ENCODE measurements at regions not wholly inside any gene's neighbourhood (a gene's known extent, or its start where the extent isn't known, plus 50 kb on each side); places are given as distances from the start of the nearest gene placed in this dataset.
"Not testable (repeated sequence)": the region's sequence is repeated elsewhere in the genome, so short reads cannot be mapped to it uniquely, and the experiment has no call there.

DNA sequence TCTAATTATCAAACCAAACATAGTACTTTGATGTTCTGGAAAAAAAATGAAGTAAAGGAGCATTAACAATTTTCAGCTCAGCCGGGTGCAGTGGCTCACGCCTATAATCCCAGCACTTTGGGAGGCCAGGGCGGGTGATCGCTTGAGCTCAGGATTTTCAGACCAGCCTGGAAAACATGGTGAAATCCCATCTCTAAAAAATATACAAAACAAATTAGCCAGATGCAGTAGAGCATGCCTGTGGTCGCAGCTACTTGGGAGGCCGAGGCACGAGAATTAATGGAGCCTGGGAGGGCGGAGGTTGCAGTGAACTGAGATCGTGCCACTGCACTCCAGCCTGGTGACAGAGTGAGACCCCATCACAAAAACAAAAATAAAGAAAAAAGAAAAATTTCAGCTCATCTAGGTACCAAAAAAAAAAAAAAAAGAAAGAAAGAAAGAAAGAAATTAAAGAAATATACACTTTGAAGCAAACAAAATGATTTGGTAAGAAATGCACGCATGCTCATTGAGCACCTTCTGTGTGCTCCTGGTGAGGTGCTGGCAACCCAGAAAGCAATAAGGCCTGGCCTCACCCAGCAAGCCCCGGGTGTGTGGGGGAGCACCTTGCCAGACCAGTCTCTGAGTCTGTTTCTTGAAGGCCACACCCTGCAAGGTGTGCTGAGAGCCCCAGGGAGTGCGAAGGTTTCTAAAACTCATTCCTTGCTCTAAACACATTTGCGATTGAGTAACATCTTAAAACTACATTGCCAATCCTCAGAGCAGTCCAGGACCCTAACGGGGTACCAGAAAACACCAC lies 133.5 kb downstream of the TFCP2L1 start:
- no peak for TF ChIP-seq CTCF (IDR thresholded peaks at IDR 0.05; ENCODE audit: extremely low read depth, missing control alignments)
- DNase-seq (ENCODE audit: low spot score), result no peak

- no peak for DNase-seq (ENCODE audit: low spot score)
- no peak for TF ChIP-seq CTCF (IDR thresholded peaks at IDR 0.05; ENCODE audit: extremely low read depth, missing control alignments)
These were observed 132.1 kb downstream of the TFCP2L1 start for GRCh38 chr2:121152861-121153260.

DNA sequence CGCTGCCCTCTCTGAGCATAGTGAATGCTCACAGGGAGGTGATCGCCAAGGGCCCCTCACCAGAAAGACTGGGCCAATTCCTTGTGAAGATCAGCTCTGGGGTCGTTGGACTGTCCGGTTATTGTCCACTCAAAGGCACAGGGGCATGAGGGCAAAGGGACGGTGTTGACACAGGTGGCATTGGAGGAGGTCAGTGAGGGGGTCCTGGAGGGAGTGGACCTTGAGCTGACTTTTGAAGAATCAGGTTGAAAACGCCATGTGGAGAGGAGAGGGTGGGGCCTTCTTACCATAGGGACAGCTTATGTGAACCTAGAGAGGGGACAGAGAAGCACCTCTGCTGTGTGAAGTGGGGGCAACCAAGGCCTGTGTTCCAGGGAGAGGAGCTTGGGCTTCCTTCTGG lies 131.5 kb downstream of the TFCP2L1 start:
- TF ChIP-seq CTCF (IDR thresholded peaks at IDR 0.05; ENCODE audit: extremely low read depth, missing control alignments), result no peak

DNA sequence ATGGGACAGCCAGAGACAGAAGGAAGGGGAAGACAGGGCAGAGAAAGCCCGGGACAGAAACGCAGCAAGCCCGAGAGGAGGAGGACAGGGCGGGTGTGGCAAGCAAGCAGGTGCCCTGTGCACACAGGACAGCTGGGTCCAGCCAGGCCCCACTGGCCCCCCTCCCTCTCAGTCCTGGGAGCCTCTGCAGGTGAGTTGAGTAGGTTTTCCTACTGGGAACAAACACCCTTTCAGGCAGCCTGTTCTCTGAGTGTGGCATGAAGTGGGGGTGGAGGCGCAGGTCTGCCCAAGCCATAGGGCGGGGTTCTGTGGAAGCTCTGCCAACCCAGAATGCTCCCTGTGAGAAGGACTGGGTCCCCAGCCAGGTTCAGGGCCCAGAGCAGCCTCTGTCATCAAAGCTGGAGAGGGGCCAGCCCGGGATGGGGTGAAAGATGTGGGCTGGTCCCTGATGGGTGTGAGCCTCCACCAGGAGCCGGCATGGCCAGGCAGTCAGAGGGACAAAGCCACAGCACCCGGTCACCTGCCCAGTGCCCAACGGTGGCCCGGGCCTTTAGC lies 129.4 kb downstream of the TFCP2L1 start:
- no peak for TF ChIP-seq CTCF (IDR thresholded peaks at IDR 0.05; ENCODE audit: extremely low read depth, missing control alignments)
- no peak for DNase-seq (ENCODE audit: low spot score)

More for the DNA sequence above, 131.5 kb downstream of the TFCP2L1 start:
- no peak for DNase-seq (ENCODE audit: low spot score)

- not testable (repeated sequence) for DNase-seq (ENCODE audit: low spot score)
These were observed 127.5 kb downstream of the TFCP2L1 start for GRCh38 chr2:121157481-121157880.

DNA sequence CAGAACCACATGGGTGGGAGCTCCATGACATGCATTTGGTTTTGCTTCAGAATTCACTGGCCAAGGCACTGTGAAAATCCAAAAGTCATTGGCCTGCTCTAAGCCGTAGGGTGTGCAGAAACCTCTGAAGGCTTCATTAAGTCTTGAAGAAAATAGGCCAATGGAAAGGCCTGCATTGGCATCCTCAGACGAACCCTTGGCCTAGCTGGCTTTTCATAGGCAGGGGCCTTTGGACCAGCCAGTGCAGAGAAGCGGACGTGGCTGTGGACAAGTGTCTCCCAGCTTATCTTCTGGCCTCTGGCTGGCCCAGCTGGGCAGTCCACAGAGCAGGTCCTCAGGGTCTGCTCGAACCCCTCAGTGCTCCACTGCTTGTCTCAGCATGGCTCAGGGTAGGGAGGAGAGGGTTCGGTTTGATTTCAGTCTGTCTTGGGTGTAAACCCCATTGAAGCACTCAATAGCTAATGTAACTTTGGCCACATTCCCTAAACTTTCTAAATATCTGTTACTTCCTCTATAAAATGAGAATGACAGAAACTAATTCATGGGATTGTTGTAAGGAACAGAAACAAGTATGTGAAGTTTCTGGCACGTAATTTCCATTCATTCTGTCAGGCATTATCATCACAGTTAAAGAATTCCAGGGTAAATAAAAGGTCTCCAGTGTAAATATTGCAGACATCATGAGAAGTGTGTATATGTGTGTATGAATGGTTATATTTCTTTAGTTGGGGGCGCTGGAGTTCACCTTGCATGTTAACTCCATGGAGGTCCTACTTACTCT lies 125.5 kb downstream of the TFCP2L1 start:
- DNase-seq (ENCODE audit: low spot score), result no peak
- no peak for TF ChIP-seq CTCF (IDR thresholded peaks at IDR 0.05; ENCODE audit: extremely low read depth, missing control alignments)

- no peak for DNase-seq (ENCODE audit: low spot score)
- TF ChIP-seq CTCF (IDR thresholded peaks at IDR 0.05; ENCODE audit: extremely low read depth, missing control alignments), result no peak
These were observed 124.6 kb downstream of the TFCP2L1 start for GRCh38 chr2:121160366-121160765.

Data from GM20000 (cell line).